ENCODE measurements at regions not wholly inside any gene's neighbourhood (a gene's known extent, or its start where the extent isn't known, plus 50 kb on each side); places are given as distances from the start of the nearest gene placed in this dataset.

- CTCF ChIA-PET, result no interaction called here
- no peak overlapping the region for H3K4me2 ChIP-seq (ENCODE audit: low read length)
- BruUV-seq (replicated peaks), result no TSS peak
- RAD21 ChIA-PET (ENCODE audit: low non-redundant PET in 1 of 2, low total read pairs in 2 of 2, uncharacterized antibody in 2 of 2, unreplicated experiment in 2 of 2), result no interaction called here
- no peak for DNase-seq (ENCODE audit: low read depth, low spot score)
- H3K4me3 ChIP-seq (replicated peaks in 1 of 2; ENCODE audit: low read depth in 1 of 2, low read length in 2 of 2), result no peak overlapping the region
- H3K4me1 ChIP-seq (ENCODE audit: control insufficient read depth in 1 of 2, insufficient read depth in 2 of 2, low read length in 2 of 2), result no peaks in the 10 kb centered on the region
- ATAC-seq, result no peak
- H3K9me2 ChIP-seq (ENCODE audit: insufficient read depth), result no peaks in the 10 kb centered on the region
- H3K79me2 ChIP-seq (ENCODE audit: insufficient read depth, low read length), result no peaks in the 10 kb centered on the region
- POLR2A ChIA-PET, result no interaction called here
- H3K27me3 ChIP-seq (ENCODE audit: insufficient read depth, low read length), result no peaks in the 10 kb centered on the region
- intact Hi-C loops (cut with micrococcal nuclease), result no loop called here
- no peaks in the 10 kb centered on the region for H4K20me1 ChIP-seq (ENCODE audit: insufficient read depth)
- no peak overlapping the region for H3K27ac ChIP-seq (ENCODE audit: low read depth, low read length)
- TF ChIP-seq ZBTB33 (IDR thresholded peaks at IDR 0.05; ENCODE audit: extremely low read depth, insufficient replicate concordance, low read length) (no peak), CTCF (IDR thresholded peaks at IDR 0.05 in 2 of 3, conservative IDR thresholded peaks at IDR 0.05 in 1 of 3; ENCODE audit: borderline replicate concordance in 1 of 3, insufficient read depth in 1 of 3, low read depth in 2 of 3, low read length in 2 of 3) (no peak), SP1 (IDR thresholded peaks at IDR 0.05; ENCODE audit: low read depth) (no peak), ZFX (IDR thresholded peaks at IDR 0.05) (no peak), YY1 (IDR thresholded peaks at IDR 0.05; ENCODE audit: extremely low read depth, insufficient replicate concordance, low read depth, low read length) (no peak), RAD21 (IDR thresholded peaks at IDR 0.05; ENCODE audit: low read depth) (no peak)
- H3K36me3 ChIP-seq (ENCODE audit: control insufficient read depth in 1 of 2, insufficient read depth in 2 of 2, low read length in 2 of 2), result no peaks in the 10 kb centered on the region
- no peak overlapping the region for H3K9ac ChIP-seq (ENCODE audit: low read length)
- no peaks in the 10 kb centered on the region for H3K9me3 ChIP-seq (ENCODE audit: control insufficient read depth in 1 of 2, insufficient read depth in 1 of 2, low read depth in 1 of 2, low read length in 2 of 2)
- no peak overlapping the region for H2AFZ ChIP-seq (ENCODE audit: low read depth, low read length, poor library complexity, severe bottlenecking)
These were observed 232.0 kb downstream of the SOCS6 start for GRCh38 chr18:70520867-70521266.

Data from HCT116 (cell line).